Fibroblast of skin of abdomen (primary cell): ENCODE measurements at regions not wholly inside any gene's neighbourhood (a gene's known extent, or its start where the extent isn't known, plus 50 kb on each side); places are given as distances from the start of the nearest gene placed in this dataset.
"Not testable (repeated sequence)": the region's sequence is repeated elsewhere in the genome, so short reads cannot be mapped to it uniquely, and the experiment has no call there.

Experiments
- DNase-seq: peaks from one replicate; pipeline ENCODE4 v3.0.0-alpha.2; 2013

DNA sequence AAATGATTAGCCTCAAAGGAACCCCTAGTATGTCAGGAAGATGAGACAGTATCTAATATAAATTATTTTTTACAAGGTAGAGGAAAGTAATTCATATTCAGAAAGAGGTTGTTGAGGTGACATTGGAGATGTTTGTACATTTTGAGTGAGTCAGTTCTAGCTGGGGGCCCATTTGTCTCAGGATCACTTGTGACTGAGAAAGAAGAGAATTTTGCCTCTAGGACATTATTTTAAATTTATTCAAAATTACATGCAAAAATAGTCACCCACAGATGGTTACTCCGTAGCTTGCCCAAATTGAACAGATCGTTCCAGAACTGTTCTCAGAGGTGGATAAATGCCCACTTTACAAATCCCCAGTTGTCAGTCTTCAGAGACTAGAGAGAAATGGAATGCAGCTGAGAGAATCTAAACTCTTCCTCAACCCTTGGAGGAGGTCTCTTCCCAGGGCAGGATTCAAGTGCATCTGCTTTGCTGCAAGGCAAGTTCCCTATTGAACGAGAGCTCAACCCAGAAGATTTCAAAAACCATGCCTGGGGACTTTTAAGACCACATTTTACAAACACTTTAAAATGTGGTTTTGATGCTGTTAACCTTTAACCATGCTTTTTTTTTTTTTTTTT is 987.8 kb upstream of the ADAMTS5 start:
- DNase-seq = peak; percentile 3

- peak; percentile 26 for DNase-seq
Observed at GRCh38 chr21:27953340-27954045, 986.6 kb upstream of the ADAMTS5 start.

DNA sequence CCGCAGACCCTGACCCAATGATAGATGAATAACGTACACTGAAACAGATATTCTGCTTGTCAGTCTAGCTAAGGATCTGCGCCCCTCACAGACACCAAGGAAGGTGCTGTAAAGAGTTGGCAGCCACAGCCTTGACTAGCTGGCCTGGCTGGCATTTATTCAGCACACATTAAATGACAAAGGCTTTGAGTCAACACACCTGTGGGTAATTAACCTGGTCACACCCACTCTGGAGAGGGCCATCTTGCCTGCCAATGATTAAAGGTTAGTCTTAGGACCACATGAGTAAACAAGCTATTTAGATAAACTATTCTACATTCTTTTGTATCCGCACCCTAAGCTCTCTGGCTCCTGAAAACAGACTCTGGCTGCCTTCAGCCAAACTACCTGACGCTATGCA is 982.2 kb upstream of the ADAMTS5 start:
- DNase-seq = not testable (repeated sequence)

GRCh38 chr21:27930108-27930767 is 963.4 kb upstream of the ADAMTS5 start:
- DNase-seq = not testable (repeated sequence)

DNA sequence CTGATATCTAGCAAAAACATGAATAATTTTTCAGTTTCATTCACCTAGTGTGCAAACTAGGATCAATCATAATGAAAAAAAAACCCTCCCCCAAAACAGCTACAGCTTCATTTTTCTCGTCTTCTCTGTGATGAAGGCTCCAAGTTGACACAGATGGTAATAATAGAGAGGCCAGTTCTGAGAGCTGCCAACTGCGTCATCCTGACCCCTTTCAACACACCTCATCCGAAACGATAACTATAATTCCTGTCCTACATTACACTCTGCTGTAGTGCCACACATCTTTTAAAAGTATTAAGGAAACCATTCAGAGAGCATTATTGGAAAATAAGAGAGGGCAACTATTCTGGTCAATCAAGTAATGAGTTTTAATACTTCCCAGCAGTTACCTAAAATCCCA is 962.3 kb upstream of the ADAMTS5 start:
- DNase-seq = peak; percentile 76

GRCh38 chr21:27928534-27929115 is 961.7 kb upstream of the ADAMTS5 start:
- DNase-seq = peak; percentile 91

DNA sequence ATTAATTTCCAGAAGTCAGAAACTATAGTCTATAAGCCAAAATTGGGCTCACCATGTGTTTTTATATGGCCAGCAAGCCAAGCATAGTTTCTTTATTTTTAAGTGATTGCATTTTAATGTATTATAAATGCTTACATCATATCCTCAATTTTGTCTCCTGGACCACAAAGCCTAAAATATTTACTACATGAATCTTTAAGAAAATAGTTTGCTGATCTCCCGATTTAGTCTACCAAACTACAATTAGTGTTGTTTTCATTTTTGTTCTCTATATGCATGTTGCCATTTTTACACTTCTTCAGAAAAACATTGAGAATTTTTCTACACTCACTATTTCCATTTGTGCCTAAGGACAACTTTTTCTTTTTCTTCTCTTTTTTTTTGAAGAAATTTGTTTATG is 954.5 kb upstream of the ADAMTS5 start:
- peak; percentile 32 for DNase-seq

DNA sequence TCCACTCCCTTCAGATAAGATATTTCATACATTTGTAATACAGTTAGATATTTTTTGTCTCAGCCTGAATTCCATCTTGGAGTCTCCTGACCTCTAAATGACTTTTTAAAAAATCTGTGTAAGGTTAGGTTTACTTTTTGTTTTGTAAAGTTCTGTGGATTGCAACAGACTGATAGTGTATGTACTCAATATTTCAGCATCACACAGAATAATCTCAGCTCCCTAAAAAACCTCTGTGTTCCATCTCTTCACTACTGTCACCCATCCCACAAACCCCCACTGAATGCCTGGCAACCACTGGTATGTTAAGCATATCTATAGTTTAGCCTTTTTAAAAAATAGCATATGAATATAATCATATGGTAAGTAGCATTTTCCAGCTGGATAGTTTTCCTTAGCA is 951.1 kb upstream of the ADAMTS5 start:
- peak; percentile 45 for DNase-seq

DNA sequence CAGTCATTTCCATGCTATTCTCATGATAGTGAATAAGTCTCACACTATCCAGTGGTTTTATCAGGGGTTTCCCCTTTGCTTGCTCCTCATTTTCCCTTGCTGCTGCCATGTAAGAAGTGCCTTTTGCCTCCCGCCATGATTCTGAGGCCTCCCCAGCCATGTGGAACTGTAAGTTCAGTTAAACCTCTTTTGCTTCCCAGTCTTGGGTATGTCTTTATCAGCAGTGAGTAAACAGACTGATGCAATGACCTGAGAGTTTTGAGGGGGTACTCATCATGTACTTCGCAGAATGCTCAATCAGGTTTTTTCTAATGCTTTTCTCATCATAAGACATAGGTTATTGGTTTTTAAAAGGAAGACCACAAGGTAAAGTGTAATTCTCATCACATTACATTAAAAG is 949.4 kb upstream of the ADAMTS5 start:
- peak; percentile 16 for DNase-seq

- not testable (repeated sequence) for DNase-seq
Observed at GRCh38 chr21:27912133-27912532, 945.2 kb upstream of the ADAMTS5 start.

DNA sequence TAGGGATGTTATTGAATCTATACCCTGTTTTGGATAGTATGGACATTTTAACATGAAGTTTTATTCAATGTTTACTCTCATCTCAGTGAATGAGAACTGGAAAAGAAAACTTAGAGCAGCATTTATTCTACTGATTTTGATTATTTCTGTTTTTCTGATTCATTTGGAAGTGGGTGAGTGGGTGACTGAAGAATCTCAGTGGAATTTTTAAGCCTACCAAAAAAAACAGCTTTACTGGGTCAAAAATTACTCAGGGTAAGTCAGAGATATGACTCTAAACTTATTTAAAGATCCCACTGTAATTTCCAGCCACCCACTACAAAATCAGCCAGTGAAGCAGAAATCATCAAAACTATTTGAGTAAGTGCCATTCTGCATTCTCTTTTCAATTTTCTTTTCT is 942.6 kb upstream of the ADAMTS5 start:
- DNase-seq = not testable (repeated sequence)

DNA sequence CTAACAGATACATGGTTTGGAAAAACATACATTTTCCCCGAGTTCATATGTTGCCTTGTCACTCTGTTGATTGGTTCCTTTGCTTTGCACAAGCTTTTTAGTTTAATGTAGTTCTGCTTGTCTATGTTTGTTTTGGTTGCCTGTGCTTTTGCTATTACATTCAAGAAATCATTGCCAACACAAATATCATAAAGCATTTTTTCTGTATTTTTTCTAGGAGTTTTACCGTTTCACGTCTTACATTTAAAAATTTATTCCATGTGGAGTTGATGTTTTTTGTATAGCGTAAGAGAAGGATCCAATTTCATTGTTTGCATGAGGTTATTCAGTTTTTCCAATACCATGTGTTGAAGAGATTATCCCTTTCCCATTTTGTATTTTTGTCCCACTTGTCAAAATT is 941.9 kb upstream of the ADAMTS5 start:
- not testable (repeated sequence) for DNase-seq

GRCh38 chr21:27902904-27903303 is 936.0 kb upstream of the ADAMTS5 start:
- not testable (repeated sequence) for DNase-seq

- DNase-seq = not testable (repeated sequence)
Observed at GRCh38 chr21:27893619-27894018, 926.7 kb upstream of the ADAMTS5 start.

DNA sequence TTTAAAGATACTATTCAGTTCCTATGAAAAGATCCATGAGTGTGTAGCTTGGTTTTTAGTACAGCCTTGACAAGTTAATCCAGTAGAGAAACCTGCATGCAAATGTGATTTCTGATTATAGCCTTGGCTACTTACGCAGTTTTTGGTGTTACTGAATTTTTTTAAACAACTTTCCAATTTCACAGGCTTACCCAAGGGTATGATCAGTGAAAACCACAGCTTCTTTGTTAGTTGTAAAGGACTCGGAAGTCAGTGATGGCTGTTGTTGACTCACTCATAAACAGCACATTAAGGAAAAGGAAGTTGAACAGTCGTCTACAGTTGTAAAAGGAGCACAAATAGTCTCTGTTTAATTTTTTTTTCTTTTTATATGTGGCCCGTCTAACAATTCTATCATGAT is 924.6 kb upstream of the ADAMTS5 start:
- not testable (repeated sequence) for DNase-seq

GRCh38 chr21:27887808-27888455 is 921.0 kb upstream of the ADAMTS5 start:
- not testable (repeated sequence) for DNase-seq

DNA sequence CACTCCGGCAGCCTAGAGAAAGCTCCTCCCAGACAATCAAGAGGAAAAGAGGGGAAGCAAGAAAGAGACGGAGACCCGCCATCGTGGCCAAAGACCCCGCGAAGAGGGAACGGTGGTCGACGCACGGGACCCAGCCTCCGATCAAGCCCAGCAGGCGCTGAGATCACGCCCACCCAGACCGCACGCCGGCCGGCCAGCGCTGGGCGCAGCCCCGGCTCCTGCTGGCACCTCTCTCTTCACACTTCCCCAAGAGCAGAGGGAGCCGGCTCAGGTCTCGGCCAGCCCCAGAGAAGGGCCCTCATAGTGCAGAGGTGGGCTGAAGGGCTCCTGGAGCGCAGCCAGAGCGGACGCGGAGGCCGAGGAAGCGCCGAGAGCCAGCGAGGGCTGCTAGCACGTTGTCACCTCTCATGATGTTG is 918.4 kb upstream of the ADAMTS5 start:
- no peak for DNase-seq

DNA sequence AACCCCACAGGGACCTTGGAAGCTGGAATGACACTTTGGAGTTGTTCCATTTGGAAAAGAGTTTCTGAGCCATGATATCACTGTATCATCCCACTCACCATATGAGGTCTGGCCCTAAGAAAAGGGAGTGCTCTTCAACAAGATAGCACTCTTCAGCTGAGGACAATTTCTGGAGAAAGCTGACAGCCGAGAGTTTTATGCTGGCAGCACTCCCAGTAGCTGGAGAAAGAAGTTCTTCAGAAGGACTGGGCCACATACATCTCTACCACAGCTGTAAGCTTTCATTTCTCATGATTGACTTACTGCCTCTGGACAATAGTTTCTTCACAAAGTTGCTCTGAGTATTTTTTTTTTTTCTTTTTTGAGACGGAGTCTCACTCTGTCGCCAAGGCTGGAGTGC is 914.4 kb upstream of the ADAMTS5 start:
- DNase-seq = not testable (repeated sequence)

GRCh38 chr21:27872411-27872810 is 905.5 kb upstream of the ADAMTS5 start:
- not testable (repeated sequence) for DNase-seq

DNA sequence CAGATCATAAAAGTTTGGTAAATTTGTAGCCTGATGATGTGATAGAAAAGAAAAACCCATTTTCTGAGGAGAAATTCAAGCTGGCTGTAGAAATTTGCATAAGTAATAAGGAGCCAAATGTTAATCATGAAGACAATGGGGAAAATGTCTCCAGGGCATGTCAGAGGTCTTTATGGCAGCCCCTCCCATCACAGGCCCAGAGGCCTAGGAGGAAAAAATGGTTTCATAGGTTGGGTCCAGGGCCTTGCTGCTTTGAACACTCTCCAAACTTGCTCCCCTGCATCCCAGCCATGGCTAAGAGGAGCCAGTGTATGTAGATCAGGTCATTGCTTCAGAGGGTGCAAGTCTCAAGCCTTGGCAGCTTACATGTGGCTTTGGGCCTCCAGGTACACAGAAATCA is 903.9 kb upstream of the ADAMTS5 start:
- DNase-seq = not testable (repeated sequence)

DNA sequence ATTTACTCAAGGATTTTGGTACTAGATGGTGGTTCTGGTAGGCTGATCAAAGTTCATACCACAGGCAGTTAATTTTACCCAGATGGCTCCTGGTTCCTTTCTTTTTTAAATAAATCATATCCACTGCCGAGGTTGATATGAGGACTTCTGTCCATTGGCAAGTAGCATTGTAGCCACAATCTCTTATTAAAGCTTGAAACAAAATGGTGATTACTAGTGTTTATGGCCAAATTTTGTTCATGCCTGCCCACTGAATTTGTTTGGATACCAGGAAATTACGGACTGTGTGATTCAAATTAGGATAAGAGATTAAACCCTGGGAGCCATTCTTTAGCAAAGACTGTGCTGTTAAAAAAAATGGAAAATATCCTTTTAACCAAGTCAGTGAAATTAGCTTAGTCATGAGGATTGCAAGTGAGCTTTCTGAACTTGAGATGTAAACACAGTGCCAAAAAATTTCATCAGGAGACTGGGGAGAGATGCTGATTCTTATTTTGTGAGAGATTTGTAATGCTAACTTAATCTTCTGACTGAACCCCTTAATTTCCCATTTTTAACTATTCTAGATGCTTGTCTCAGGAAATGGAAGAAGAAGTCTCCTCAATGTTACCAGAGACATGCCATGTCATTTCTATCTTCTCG is 893.5 kb upstream of the ADAMTS5 start:
- DNase-seq = peak; percentile 48
